ENCODE measurements at regions not wholly inside any gene's neighbourhood (a gene's known extent, or its start where the extent isn't known, plus 50 kb on each side); places are given as distances from the start of the nearest gene placed in this dataset.

DNA sequence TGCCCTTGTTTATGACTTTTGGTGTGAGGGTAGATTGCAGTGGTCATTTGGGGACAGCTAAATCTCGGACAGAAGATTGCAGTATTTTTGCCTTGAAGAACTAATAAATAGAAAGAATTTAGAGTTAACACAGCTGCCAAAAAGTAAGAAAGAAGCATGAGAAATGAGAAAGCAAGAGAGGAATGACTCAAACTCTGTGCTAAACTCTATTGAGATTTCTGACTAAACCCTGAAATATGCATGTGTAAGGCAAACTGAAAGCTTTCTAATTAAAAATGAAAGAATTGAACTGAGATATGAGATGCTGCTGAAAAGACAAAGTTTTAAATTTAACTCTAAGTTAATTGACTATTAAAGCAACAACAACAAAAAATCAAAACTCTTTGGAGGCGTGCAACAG, 791.3 kb downstream of the RAB28 start:
- DNase-seq (ENCODE audit: low spot score): no peak
- Histone ChIP-seq H3K27me3 (ENCODE audit: control insufficient read depth in 4 of 4, insufficient read depth in 4 of 4, low read length in 3 of 4) (no peaks in the 10 kb centered on the region), H3K9ac (ENCODE audit: low read depth in 1 of 2, low read length in 2 of 2) (no peak overlapping the region), H3K4me1 (ENCODE audit: control insufficient read depth in 4 of 4, insufficient read depth in 4 of 4, low read length in 3 of 4) (no peaks in the 10 kb centered on the region), H3K27ac (ENCODE audit: low read depth in 1 of 2, low read length in 2 of 2) (no peak overlapping the region), H3K9me3 (ENCODE audit: control insufficient read depth in 4 of 4, low read length in 3 of 4) (no peaks in the 10 kb centered on the region), H3K36me3 (ENCODE audit: control insufficient read depth in 4 of 4, insufficient read depth in 3 of 4, low read depth in 1 of 4, low read length in 3 of 4) (no peaks in the 10 kb centered on the region), H3K4me3 (ENCODE audit: low read depth in 1 of 3, low read length in 3 of 3) (no peak overlapping the region)
- TF ChIP-seq REST (IDR thresholded peaks at IDR 0.05) (no peak), ATF3 (IDR thresholded peaks at IDR 0.05) (no peak), NR2F2 (IDR thresholded peaks at IDR 0.05) (no peak), YY1 (IDR thresholded peaks at IDR 0.05) (no peak), RAD21 (IDR thresholded peaks at IDR 0.05) (no peak), RXRA (IDR thresholded peaks at IDR 0.05) (no peak), FOXA1 (IDR thresholded peaks at IDR 0.05) (no peak), ZBTB33 (IDR thresholded peaks at IDR 0.05) (no peak), TAF1 (conservative IDR thresholded peaks at IDR 0.05) (no peak), FOXA2 (IDR thresholded peaks at IDR 0.05) (no peak), JUND (IDR thresholded peaks at IDR 0.05) (no peak)
- TF ChIP-seq, protein P1, sequence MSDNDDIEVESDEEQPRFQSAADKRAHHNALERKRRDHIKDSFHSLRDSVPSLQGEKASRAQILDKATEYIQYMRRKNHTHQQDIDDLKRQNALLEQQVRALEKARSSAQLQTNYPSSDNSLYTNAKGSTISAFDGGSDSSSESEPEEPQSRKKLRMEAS (IDR thresholded peaks at IDR 0.05): no peak
- WGBS: 75% methylated on average over 2 of the region's 2 CpGs

DNA sequence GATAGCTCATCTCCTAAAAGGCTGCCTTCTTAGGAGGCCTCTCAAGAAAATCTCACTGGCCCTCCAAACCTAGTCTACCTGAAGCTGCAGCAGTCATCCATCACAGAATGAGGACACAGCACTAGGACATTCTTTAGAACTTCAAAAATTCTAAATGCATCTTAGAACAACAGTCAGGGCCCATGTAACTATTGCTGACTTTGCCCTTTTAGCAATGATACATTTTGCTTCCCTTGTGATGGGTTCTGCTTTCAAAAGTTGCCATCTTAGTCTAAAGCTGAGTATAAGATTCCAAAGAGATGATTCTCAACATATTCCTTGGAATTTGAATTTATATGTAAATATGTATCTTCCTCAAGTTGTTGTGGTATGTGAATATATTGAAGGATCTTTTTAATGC, 793.0 kb downstream of the RAB28 start:
- no peak for DNase-seq (ENCODE audit: low spot score)
- Histone ChIP-seq H3K36me3 (ENCODE audit: control insufficient read depth in 4 of 4, insufficient read depth in 3 of 4, low read depth in 1 of 4, low read length in 3 of 4) (no peaks in the 10 kb centered on the region), H3K9me3 (ENCODE audit: control insufficient read depth in 4 of 4, low read length in 3 of 4) (no peaks in the 10 kb centered on the region), H3K9ac (ENCODE audit: low read depth in 1 of 2, low read length in 2 of 2) (no peak overlapping the region), H3K4me3 (ENCODE audit: low read depth in 1 of 3, low read length in 3 of 3) (no peak overlapping the region), H3K27me3 (ENCODE audit: control insufficient read depth in 4 of 4, insufficient read depth in 4 of 4, low read length in 3 of 4) (no peaks in the 10 kb centered on the region), H3K27ac (ENCODE audit: low read depth in 1 of 2, low read length in 2 of 2) (no peak overlapping the region), H3K4me1 (ENCODE audit: control insufficient read depth in 4 of 4, insufficient read depth in 4 of 4, low read length in 3 of 4) (no peaks in the 10 kb centered on the region)
- no peak for TF ChIP-seq ZBTB33 (IDR thresholded peaks at IDR 0.05)
- TF ChIP-seq JUND (IDR thresholded peaks at IDR 0.05): no peak
- TF ChIP-seq HNF4A (conservative IDR thresholded peaks at IDR 0.05): no peak
